COLO668 (cell line): ENCODE measurements at regions not wholly inside any gene's neighbourhood (a gene's known extent, or its start where the extent isn't known, plus 50 kb on each side); places are given as distances from the start of the nearest gene placed in this dataset.
"Not testable (repeated sequence)": the region's sequence is repeated elsewhere in the genome, so short reads cannot be mapped to it uniquely, and the experiment has no call there.

ENCODE experiments used
- DNase-seq: peaks from one replicate; lab custom pipeline; 2025; ENCODE audit not compliant: unreplicated experiment; lab: John Stamatoyannopoulos, UW

- DNase-seq, result peak; percentile 15
Measured at GRCh38 chr12:85424581-85425348, 144.7 kb downstream of the ALX1 start.

- DNase-seq, result no peak
Measured at GRCh38 chr12:85425349-85425612, 145.3 kb downstream of the ALX1 start.

- no peak for DNase-seq
Measured at GRCh38 chr12:85425926-85426325, 145.9 kb downstream of the ALX1 start.

- not testable (repeated sequence) for DNase-seq
Measured at GRCh38 chr12:85433148-85433547, 153.1 kb downstream of the ALX1 start.

GRCh38 chr12:85440271-85440670, 160.3 kb downstream of the ALX1 start:
- no peak for DNase-seq

- no peak for DNase-seq
Measured at GRCh38 chr12:85441025-85441424, 161.0 kb downstream of the ALX1 start.

- no peak for DNase-seq
Measured at GRCh38 chr12:85441741-85442140, 161.7 kb downstream of the ALX1 start.

GRCh38 chr12:85445060-85445938, 165.3 kb downstream of the ALX1 start:
- DNase-seq, result no peak

GRCh38 chr12:85448031-85448430, 168.0 kb downstream of the ALX1 start:
- no peak for DNase-seq

- no peak for DNase-seq
Measured at GRCh38 chr12:85448548-85449139, 168.6 kb downstream of the ALX1 start.

- DNase-seq, result no peak
Measured at GRCh38 chr12:85457016-85457415, 177.0 kb downstream of the ALX1 start.

GRCh38 chr12:85461127-85461526, 181.1 kb downstream of the ALX1 start:
- DNase-seq, result no peak

- DNase-seq, result no peak
Measured at GRCh38 chr12:85462888-85463287, 182.9 kb downstream of the ALX1 start.

GRCh38 chr12:85466890-85467289, 186.9 kb downstream of the ALX1 start:
- no peak for DNase-seq

- DNase-seq, result peak; percentile 59
Measured at GRCh38 chr12:85468356-85469157, 188.5 kb downstream of the ALX1 start.

GRCh38 chr12:85469158-85470086, 189.4 kb downstream of the ALX1 start:
- peak; percentile 56 for DNase-seq

GRCh38 chr12:85475277-85475676, 195.3 kb downstream of the ALX1 start:
- DNase-seq, result not testable (repeated sequence)

- no peak for DNase-seq
Measured at GRCh38 chr12:85476756-85477155, 196.7 kb downstream of the ALX1 start.

- DNase-seq, result no peak
Measured at GRCh38 chr12:85484387-85484786, 204.4 kb downstream of the ALX1 start.

- peak; percentile 32 for DNase-seq
Measured at GRCh38 chr12:85489194-85489593, 209.2 kb downstream of the ALX1 start.
